GM19193 (cell line): ENCODE measurements at regions not wholly inside any gene's neighbourhood (a gene's known extent, or its start where the extent isn't known, plus 50 kb on each side); places are given as distances from the start of the nearest gene placed in this dataset.

ENCODE experiments used
- POLR2A ChIP-seq: IDR thresholded peaks from 4 replicates; pipeline ENCODE4 v1.6.1; 2011; ENCODE audit not compliant: insufficient read depth, insufficient read length; ENCODE audit errors: extremely low read depth

DNA sequence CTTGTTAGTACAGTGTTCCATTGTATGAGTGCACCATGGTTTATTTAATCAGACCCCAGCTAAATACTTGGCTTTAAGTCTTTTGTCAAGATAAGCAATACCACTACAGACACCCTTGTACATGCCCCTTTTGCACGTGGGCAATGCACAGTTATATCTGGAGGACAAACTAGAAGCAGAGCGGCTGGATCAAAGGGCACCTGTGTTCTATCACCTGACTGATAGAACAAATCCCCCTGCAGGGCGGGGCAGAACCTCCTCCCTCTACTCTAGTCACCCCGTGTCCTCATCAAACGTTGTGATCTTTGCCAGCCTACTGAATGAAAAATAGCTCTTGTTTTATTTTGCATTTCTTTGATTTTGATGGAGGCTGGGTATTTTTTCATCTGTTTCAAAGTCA, 314.9 kb downstream of the TLE3 start:
- TF ChIP-seq POLR2A = no peak

DNA sequence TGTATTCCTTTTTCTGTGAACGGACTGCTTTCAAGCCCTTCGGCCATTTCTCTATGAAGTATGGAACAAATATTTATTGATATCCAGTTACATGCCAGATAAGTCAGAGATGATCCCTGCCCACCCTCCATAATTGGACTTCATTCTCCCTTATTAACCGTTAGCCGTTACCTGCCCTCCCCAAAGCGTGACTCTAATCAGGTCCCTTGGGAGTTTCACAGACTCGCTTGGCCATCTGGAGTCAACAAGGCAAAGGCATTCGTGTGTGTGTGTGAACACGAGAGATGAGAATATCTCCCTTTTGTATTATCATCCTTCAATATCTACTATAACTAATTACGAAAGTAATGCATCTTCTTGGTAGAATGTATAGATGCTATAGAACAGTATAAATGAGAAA, 314.5 kb downstream of the TLE3 start:
- TF ChIP-seq POLR2A = no peak

- TF ChIP-seq POLR2A = no peak
Observed at GRCh38 chr15:69784798-69785566, 312.7 kb downstream of the TLE3 start.

GRCh38 chr15:69786136-69786701, 311.5 kb downstream of the TLE3 start:
- TF ChIP-seq POLR2A = no peak

- TF ChIP-seq POLR2A = no peak
Observed at GRCh38 chr15:69787791-69788190, 309.9 kb downstream of the TLE3 start.

GRCh38 chr15:69789648-69790393, 307.9 kb downstream of the TLE3 start:
- TF ChIP-seq POLR2A = no peak

DNA sequence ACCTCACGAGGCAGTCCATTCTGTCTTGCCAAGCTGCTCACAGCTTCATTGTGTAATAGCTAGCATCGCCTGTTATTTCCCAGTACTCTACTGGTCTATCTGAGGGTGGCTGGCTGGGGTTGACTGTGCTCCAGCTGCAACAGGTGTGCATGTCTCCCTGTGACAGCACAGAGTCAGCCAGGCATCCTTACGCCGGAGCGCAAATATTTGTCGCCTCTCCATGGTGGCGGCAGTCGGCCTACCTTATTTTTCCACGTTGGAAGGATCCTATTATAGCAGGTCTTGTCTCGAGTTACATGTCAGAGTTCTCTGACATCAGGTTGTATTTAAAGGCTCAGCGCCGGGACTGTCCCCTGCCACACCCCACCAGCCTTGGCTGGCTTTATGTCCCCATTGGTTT, 307.1 kb downstream of the TLE3 start:
- no peak for TF ChIP-seq POLR2A

- TF ChIP-seq POLR2A = no peak
Observed at GRCh38 chr15:69792823-69793222, 304.9 kb downstream of the TLE3 start.

- no peak for TF ChIP-seq POLR2A
Observed at GRCh38 chr15:69793431-69793780, 304.3 kb downstream of the TLE3 start.

- TF ChIP-seq POLR2A = no peak
Observed at GRCh38 chr15:69793781-69794451, 303.8 kb downstream of the TLE3 start.

DNA sequence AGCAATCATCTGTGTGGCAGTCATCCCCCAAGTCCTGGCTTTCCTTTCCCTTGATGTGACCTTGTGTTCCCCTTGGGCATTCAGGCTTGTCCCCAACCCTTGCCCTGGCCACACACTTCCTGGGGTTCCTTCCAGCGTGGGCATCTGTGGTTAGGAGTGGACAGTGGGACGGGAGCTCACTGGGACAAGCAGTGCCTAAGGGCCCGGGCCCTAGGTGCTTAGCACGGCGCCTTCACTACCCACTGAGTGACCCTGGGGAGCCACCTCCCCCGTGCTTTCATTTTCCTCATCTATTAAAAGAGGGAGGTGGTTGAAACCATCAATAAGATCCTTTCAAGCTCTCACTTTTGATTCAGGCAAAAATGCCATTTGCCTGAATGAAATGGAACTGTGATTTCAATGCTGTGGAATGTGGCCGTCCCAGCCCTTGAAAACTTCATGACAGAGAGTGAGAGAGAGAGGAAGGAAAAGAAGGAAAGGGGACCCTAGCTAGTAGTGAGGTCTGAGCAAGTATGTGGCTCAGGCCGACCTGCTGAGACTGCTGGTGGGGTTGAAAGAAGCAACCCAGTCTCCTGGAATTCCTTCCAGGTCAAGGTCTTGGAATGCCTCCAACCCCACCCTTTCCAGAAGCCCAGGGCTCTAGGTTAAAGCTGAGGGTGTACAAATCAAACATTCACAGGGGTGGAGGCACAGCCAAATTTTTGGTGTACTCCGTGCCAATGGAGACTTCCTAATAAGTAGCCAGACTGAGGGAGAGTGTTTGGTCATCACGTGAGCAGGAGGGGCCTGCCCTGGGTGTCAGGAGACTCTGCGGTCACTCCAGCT, 302.9 kb downstream of the TLE3 start:
- no peak for TF ChIP-seq POLR2A

- TF ChIP-seq POLR2A = no peak
Observed at GRCh38 chr15:69795601-69796000, 302.1 kb downstream of the TLE3 start.

DNA sequence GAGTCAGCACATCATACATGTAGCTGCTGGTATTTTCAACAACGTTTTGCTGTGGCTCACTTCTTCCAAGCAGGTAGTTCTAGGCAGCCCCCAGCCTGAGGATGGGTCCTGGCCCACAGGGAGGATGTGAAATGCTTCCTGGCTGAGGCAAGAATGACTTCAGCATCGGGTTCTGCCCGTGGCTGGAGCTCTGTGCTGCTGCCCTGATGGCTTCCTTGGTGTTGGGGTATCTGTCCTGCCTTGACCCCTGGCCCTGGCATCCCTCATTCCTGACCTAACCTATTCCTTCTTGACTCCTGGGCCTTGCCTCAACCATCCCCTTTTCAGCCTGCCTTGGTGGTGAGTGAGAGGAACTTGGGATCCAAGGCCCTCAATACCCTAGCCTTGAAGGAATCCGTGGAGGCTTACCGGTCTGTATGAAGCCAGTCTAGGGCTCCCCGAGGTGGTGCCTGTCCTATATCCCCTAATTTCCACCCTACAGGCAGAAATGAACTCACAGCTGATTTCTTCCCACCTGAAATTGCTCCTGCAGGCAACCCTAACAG, 300.6 kb downstream of the TLE3 start:
- TF ChIP-seq POLR2A = no peak

DNA sequence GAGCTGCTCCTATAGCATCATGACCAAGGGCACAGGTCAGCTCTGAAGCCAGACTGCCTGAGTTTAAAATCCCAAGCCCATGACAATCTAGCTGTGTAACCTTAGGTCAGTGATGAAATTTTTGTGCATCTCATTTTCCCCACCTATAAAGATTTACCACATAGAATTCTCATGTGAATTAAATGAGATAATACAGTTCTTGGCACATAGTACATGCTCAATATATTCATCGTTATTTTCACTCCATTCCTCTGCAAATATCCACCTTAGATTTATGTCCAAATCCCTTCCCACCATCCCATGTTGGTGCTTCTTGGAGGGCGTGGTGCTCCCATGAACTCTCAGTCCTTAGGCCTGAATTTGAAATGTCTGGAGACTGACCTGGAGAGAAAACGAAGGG, 300.1 kb downstream of the TLE3 start:
- no peak for TF ChIP-seq POLR2A
